ENCODE measurements at regions not wholly inside any gene's neighbourhood (a gene's known extent, or its start where the extent isn't known, plus 50 kb on each side); places are given as distances from the start of the nearest gene placed in this dataset.

DNA sequence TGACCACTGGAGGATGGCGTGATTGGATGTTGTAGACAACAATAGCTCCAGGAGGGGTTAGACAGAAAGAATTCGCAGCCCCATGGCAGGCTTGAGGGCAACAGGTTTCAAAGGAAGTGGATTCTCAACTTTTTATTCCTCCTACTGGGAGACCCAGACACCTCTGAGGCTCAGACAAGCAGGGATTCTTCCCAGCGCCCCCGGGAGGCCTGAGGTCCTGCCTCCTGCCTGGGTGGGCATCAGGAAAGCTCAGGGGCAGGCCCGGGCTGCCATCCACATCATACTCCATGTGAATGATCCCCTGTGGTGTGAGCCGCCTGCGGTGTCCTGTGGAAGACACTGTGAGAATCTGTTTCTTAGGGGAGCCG, 203.5 kb downstream of the CYP26B1 start:
- no peak for TF ChIP-seq EZH2 (IDR thresholded peaks at IDR 0.05; ENCODE audit: borderline replicate concordance, low read depth, low read length, poor library complexity, severe bottlenecking)
- TF ChIP-seq, protein P1, sequence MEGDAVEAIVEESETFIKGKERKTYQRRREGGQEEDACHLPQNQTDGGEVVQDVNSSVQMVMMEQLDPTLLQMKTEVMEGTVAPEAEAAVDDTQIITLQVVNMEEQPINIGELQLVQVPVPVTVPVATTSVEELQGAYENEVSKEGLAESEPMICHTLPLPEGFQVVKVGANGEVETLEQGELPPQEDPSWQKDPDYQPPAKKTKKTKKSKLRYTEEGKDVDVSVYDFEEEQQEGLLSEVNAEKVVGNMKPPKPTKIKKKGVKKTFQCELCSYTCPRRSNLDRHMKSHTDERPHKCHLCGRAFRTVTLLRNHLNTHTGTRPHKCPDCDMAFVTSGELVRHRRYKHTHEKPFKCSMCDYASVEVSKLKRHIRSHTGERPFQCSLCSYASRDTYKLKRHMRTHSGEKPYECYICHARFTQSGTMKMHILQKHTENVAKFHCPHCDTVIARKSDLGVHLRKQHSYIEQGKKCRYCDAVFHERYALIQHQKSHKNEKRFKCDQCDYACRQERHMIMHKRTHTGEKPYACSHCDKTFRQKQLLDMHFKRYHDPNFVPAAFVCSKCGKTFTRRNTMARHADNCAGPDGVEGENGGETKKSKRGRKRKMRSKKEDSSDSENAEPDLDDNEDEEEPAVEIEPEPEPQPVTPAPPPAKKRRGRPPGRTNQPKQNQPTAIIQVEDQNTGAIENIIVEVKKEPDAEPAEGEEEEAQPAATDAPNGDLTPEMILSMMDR (conservative IDR thresholded peaks at IDR 0.05; ENCODE audit: low read depth, low read length): no peak

All from A673 (cell line).